DND-41 (cell line): ENCODE measurements at regions not wholly inside any gene's neighbourhood (a gene's known extent, or its start where the extent isn't known, plus 50 kb on each side); places are given as distances from the start of the nearest gene placed in this dataset.

Source experiments
- ATAC-seq: fragments of 200-7000 bp; cut with Tn5 transposase; 3 replicates; pipeline ENCODE4 v1.9.1; 2021; ENCODE audit warnings: low read depth; ENCODE audit not compliant: insufficient read depth
- DNase-seq: peaks from one replicate; pipeline ENCODE4 v3.0.0-alpha.2; 2020
- H2AFZ ChIP-seq: 2 replicates; pipeline ENCODE4 v1.6.0; 2012; ENCODE audit warnings: low read depth, low read length
- H3K27ac ChIP-seq: 2 replicates; pipeline ENCODE4 v1.5.1; 2012; ENCODE audit warnings: low read length, inconsistent platforms
- H3K27me3 ChIP-seq: fragments of 200-600 bp; sonication (generic); 2 replicates; pipeline ENCODE4 v1.6.0; 2012; ENCODE audit warnings: low read length, mild to moderate bottlenecking, inconsistent platforms; ENCODE audit not compliant: insufficient read depth, poor library complexity
- H3K36me3 ChIP-seq: 2 replicates; pipeline ENCODE4 v1.5.1; 2012; ENCODE audit warnings: low read length, inconsistent platforms; ENCODE audit not compliant: insufficient read depth
- H3K4me1 ChIP-seq: 2 replicates; pipeline ENCODE4 v1.5.1; 2012; ENCODE audit warnings: mild to moderate bottlenecking, low read length; ENCODE audit not compliant: insufficient read depth
- H3K4me2 ChIP-seq: 2 replicates; pipeline ENCODE4 v1.6.0; 2012; ENCODE audit warnings: mild to moderate bottlenecking, moderate library complexity, low read length, inconsistent platforms; ENCODE audit not compliant: insufficient read depth
- H3K4me3 ChIP-seq, 2 experiments: fragments of 200-600 bp in 1 of 2; shearing (Covaris generic) in 1 of 2; 2 replicates each; pipeline ENCODE4 v1.5.1; 2012 to 2016; ENCODE audit warnings: inconsistent platforms in 2 of 2, low read length in 2 of 2, mild to moderate bottlenecking in 2 of 2, low read depth in 1 of 2, moderate library complexity in 1 of 2
- H3K79me2 ChIP-seq: 2 replicates; pipeline ENCODE4 v1.6.0; 2012; ENCODE audit warnings: low read length, inconsistent platforms; ENCODE audit not compliant: insufficient read depth
- H3K9ac ChIP-seq: 2 replicates; pipeline ENCODE4 v1.6.0; 2012; ENCODE audit warnings: low read depth, mild to moderate bottlenecking, inconsistent platforms, low read length, moderate library complexity
- H3K9me3 ChIP-seq: 2 replicates; pipeline ENCODE4 v1.5.1; 2012; ENCODE audit warnings: low read length, moderate library complexity, mild to moderate bottlenecking, inconsistent platforms; ENCODE audit not compliant: insufficient read depth, severe bottlenecking
- H4K20me1 ChIP-seq: 2 replicates; pipeline ENCODE4 v1.6.0; 2012; ENCODE audit warnings: low read length; ENCODE audit not compliant: insufficient read depth
- CTCF ChIP-seq: IDR thresholded peaks from 2 replicates; pipeline ENCODE4 v1.5.1; 2012; ENCODE audit warnings: borderline replicate concordance, low read length, moderate library complexity, mild to moderate bottlenecking; ENCODE audit not compliant: poor library complexity, severe bottlenecking; ENCODE audit errors: extremely low read depth
- EZH2 ChIP-seq: IDR thresholded peaks from 3 replicates; pipeline ENCODE4 v1.6.1; 2012; ENCODE audit warnings: borderline replicate concordance, low read depth, mild to moderate bottlenecking, moderate library complexity, low read length, inconsistent platforms; ENCODE audit not compliant: severe bottlenecking

- no peaks in the 10 kb centered on the region for H3K4me1 ChIP-seq
- H2AFZ ChIP-seq, result no peak overlapping the region
- ATAC-seq (no peak), DNase-seq (no peak)
- H3K27me3 ChIP-seq, result no peaks in the 10 kb centered on the region
- no peak overlapping the region for H3K27ac ChIP-seq
- no peaks in the 10 kb centered on the region for H3K79me2 ChIP-seq
- TF ChIP-seq CTCF, result no peak
- H3K4me3 ChIP-seq, result no peak overlapping the region
- H3K9me3 ChIP-seq, result no peaks in the 10 kb centered on the region
- H3K9ac ChIP-seq, result no peak overlapping the region
- no peak overlapping the region for H3K4me2 ChIP-seq
- H4K20me1 ChIP-seq, result no peaks in the 10 kb centered on the region
- H3K36me3 ChIP-seq, result no peaks in the 10 kb centered on the region
Observed at GRCh38 chr20:10965936-10966470, 292.2 kb upstream of the JAG1 start.

- DNase-seq (no peak), ATAC-seq (no peak)
- H2AFZ ChIP-seq, result no peak overlapping the region
Observed at GRCh38 chr20:10970109-10970508, 296.3 kb upstream of the JAG1 start.

GRCh38 chr20:10971096-10971495 lies 297.3 kb upstream of the JAG1 start:
- Histone ChIP-seq H3K4me1 (no peaks in the 10 kb centered on the region), H3K79me2 (no peaks in the 10 kb centered on the region), H4K20me1 (no peaks in the 10 kb centered on the region), H3K9me3 (no peaks in the 10 kb centered on the region), H2AFZ (no peak overlapping the region), H3K36me3 (no peaks in the 10 kb centered on the region), H3K4me2 (no peak overlapping the region), H3K27ac (no peak overlapping the region), H3K9ac (no peak overlapping the region), H3K4me3 (no peak overlapping the region), H3K27me3 (no peaks in the 10 kb centered on the region)
- DNase-seq (no peak), ATAC-seq (no peak)
- TF ChIP-seq EZH2 (no peak), CTCF (no peak)

More at GRCh38 chr20:10970109-10970508, 296.3 kb upstream of the JAG1 start:
- H3K9me3 ChIP-seq, result no peaks in the 10 kb centered on the region
- no peaks in the 10 kb centered on the region for H3K27me3 ChIP-seq
- H3K4me2 ChIP-seq, result no peak overlapping the region
- no peaks in the 10 kb centered on the region for H4K20me1 ChIP-seq
- H3K9ac ChIP-seq, result no peak overlapping the region
- H3K4me3 ChIP-seq, result no peak overlapping the region
- H3K79me2 ChIP-seq, result no peaks in the 10 kb centered on the region
- H3K4me1 ChIP-seq, result no peaks in the 10 kb centered on the region
- H3K27ac ChIP-seq, result no peak overlapping the region
- H3K36me3 ChIP-seq, result no peaks in the 10 kb centered on the region
- TF ChIP-seq CTCF, result no peak
- no peak for TF ChIP-seq EZH2
